NCI-H2171 (cell line): ENCODE measurements at regions not wholly inside any gene's neighbourhood (a gene's known extent, or its start where the extent isn't known, plus 50 kb on each side); places are given as distances from the start of the nearest gene placed in this dataset.

ENCODE experiments used
- DNase-seq: peaks from one replicate; lab custom pipeline; 2025; lab: John Stamatoyannopoulos, UW

DNA sequence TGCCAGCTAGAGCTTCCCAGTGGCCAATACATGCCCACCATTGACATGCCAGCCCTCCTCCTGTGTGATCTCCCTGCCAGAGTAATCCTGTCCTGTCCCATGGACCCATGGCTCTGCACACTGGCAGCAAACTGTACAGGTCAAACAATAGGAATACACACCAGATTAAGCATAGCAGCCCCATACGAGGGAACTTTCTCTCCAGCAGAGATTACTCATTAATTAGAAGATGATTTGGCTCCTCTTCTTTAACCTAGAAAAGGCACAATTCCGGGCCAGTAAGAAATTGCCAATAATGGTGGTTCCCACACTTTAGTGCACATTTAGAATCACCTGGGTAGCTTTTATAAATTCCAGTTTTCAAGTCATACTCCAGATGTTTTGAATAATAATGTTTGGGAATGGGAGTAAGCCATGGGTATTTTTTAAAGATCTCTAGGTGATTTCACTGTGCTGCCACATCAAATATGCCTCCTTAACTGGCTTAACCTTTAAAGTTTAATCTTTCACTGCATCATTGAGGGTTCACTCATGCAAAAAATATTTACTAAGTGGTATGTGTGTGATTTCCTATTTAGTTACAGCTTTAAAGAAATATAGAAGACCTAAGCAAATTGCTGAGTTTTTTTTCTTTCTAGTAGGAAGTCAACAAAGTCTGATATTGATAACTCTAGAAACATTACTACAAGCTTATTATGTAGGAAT is 277.6 kb upstream of the NWD2 start:
- no peak for DNase-seq

GRCh38 chr4:36979533-36979932 is 265.0 kb upstream of the NWD2 start:
- DNase-seq: no peak

DNA sequence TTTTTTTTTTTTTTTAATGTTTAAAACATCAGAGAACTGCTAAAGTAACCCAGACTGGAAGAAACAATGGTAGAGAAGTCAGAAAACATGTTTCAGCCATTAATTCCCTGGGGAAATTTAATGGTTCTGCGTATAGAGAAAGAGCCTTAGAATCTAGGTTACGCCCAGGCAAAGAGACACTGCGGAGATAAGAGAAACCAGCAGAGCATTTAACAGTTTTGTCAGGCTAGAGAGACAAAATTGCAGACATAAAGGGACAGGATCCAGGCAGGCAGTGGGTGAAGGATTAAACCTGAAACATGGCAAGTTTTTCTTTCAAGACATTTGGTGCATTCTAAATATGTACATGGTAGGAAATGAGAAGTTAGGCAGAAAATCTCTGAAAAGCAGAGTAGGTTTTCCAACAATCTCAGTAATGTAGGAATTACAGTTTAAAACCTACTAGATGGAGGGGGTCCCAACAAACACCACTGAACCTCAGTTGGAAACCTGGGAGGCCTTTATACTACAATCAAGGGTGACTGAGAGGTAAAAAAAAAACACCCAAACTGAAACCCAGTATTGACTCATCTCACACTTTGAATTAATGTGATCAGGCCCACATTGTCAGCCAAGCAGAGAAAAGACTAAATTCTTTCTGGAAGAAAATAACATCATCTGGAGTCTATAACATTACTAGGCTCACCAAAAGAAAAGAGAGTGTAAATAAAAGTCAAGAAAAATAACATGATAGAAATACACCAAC is 254.2 kb upstream of the NWD2 start:
- DNase-seq: no peak

DNA sequence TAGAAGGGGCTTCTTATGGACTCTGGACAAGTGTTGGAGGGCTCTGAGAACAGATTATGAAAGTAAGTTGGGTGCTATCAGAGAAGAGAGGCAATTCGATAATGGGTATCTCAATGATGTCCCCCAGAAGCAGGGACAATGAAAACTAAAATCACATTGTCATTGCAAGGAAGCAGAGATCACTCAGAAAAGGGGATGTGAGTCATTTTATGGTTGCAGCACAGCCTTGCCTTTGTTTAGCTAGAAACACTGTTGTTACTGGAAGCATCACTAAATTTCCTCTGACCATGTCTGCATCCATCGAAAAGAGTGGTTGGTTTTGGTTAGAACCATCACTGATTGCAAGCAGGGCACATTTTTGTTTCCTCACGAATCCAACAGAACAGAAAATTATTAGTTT is 246.8 kb upstream of the NWD2 start:
- DNase-seq: no peak

DNA sequence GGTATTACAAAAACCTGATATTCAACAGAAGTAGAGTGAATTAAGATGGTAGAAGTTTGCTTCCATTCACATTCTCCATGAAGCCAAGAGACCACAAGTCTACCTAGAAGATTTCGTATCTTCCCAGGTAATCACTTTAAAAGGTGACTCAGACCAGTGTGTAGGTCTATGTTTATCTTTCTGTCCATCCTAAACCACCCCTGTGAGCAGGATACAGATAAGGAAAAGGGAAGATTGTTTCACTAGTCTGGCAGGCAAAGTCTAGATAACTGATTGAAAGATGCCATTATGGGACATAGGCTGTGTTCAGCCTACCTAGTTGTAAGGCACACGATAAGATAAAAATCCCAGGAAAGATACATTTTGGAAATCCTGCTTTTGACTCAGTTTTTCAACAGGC is 244.3 kb upstream of the NWD2 start:
- DNase-seq: no peak

- no peak for DNase-seq
Observed at GRCh38 chr4:37001688-37002436, 242.7 kb upstream of the NWD2 start.

DNA sequence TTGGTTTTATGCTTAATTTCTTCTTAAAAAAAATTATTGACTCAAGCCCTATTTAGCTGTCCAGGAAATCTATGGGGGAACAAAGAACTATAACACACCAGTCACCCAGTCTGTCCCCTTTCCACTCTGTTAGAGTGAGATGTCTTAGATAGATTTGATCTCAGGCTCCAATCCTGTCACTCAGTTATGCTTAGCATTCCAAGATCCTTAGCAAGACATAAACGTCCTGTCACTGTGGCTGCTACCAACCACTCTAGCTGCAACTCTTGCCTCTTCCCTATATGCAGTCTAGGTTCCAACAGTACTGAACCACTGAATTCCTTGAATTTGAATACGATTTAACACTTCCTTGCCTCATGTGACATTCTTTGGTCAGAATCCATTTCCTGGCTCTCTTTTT is 241.9 kb upstream of the NWD2 start:
- DNase-seq: no peak

- no peak for DNase-seq
Observed at GRCh38 chr4:37008199-37008598, 236.3 kb upstream of the NWD2 start.

- DNase-seq: no peak
Observed at GRCh38 chr4:37014584-37014983, 230.0 kb upstream of the NWD2 start.

GRCh38 chr4:37015391-37015790 is 229.2 kb upstream of the NWD2 start:
- no peak for DNase-seq

GRCh38 chr4:37023504-37023903 is 221.0 kb upstream of the NWD2 start:
- DNase-seq: no peak

- no peak for DNase-seq
Observed at GRCh38 chr4:37023996-37024395, 220.5 kb upstream of the NWD2 start.

- no peak for DNase-seq
Observed at GRCh38 chr4:37040816-37041215, 203.7 kb upstream of the NWD2 start.

DNA sequence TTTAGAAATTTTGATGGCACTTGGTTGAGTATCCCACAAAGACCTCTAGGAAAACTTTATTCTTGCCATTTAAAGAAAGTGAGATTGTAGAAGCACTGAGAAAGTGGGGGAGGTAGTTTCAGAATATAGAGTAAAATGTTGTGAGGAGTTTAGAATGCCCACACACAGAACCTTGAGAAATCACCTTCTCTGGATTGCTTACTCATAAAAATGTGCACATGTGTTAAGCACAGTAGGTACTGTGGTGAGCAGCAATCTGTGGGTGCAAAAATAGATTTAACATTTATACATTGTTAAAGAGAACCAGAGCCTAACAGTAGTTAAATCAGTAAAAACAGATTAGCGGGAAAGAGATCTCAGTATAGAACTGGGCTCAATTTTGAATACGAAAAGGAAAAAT is 201.2 kb upstream of the NWD2 start:
- DNase-seq: no peak

GRCh38 chr4:37051111-37051510 is 193.4 kb upstream of the NWD2 start:
- DNase-seq: no peak

- DNase-seq: no peak
Observed at GRCh38 chr4:37051866-37052265, 192.7 kb upstream of the NWD2 start.

- no peak for DNase-seq
Observed at GRCh38 chr4:37054531-37055077, 189.9 kb upstream of the NWD2 start.

DNA sequence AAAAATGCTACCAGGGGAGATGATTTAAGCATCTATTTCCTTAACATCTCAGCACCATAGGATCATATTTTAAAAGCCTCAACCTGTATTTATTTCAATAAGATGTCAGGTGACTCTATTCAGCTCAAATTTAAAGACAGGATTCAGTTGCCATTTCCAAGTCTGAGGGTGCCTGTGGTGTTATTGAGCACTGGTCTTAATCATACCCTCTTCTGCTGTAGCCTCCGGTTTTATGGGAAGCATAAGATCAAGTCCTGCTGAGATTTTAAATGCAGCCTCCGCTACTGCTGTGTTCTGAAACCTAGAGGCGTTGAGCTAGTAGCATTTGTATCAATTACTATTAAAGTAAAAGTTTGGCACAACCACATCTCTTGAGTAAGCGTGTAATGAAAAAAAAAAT is 185.7 kb upstream of the NWD2 start:
- no peak for DNase-seq

DNA sequence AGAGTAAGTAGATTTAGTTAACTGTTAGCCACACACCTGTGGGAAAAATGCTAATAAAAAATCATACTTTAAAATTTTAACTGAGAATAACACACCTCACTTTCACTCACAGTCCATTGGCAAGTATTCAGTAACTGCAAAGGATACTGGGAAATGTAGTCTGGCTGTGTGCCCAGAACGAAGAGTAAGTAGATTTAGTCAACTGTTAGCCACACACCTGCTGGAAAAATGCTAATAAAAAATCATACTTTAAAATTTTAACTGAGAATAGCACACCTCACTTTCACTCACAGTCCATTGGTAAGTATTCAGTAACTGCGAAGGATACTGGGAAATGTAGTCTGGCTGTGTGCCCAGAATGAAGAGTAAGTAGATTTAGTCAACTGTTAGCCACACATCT is 178.4 kb upstream of the NWD2 start:
- DNase-seq: no peak

DNA sequence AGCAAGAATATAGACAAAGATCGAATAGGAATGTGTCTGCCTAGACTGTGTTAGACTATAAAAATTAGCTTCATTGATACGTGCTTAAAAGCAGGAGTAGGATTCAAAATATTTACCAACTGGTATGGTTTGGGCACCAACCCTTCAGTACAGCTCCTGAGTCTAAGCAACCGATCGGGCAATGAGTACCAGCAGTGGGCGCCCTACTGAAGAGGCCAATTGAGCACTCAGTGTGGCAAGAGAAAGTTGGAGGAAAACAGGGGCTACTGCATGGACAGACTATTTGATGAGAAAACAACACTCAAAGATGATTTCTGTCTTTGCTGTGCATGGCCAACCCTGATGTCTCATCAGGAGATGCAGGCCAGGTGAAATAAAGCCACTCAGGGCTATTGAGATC is 176.0 kb upstream of the NWD2 start:
- no peak for DNase-seq

- no peak for DNase-seq
Observed at GRCh38 chr4:37070041-37070440, 174.5 kb upstream of the NWD2 start.

DNA sequence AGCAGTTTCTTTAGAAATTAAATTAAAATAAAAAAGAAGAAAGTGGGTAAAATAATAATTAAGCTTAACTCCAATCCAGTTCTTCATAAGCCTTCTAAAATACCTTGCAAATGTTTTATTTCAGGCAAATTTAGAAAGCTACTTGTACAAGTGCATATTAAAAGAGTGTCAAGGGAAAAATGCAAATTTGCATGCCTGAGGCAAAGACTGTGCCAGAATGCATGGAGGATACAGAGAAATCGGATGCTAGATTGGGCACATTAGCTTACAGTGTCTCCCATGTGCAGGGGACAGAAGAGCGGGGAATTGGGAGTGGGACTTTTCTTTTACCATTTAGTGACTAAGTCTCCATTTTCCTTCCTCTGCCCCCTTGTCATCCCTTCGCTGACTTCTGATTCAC is 173.0 kb upstream of the NWD2 start:
- DNase-seq: no peak
